HG02884 (cell line): ENCODE measurements at regions not wholly inside any gene's neighbourhood (a gene's known extent, or its start where the extent isn't known, plus 50 kb on each side); places are given as distances from the start of the nearest gene placed in this dataset.

Source experiments
- ATAC-seq: cut with Tn5 transposase; IDR thresholded peaks from one replicate; pipeline ENCODE4 v1.9.1; 2021; ENCODE audit warnings: mild to moderate bottlenecking, moderate library complexity; ENCODE audit not compliant: unreplicated experiment

GRCh38 chr7:22589641-22590201 lies 89.7 kb upstream of the STEAP1B start:
- ATAC-seq: no peak

- ATAC-seq: no peak
Measured at GRCh38 chr7:22588351-22588750, 88.4 kb upstream of the STEAP1B start.

GRCh38 chr7:22587322-22587721 lies 87.3 kb upstream of the STEAP1B start:
- peak; percentile 41 for ATAC-seq

GRCh38 chr7:22586786-22587140 lies 86.8 kb upstream of the STEAP1B start:
- no peak for ATAC-seq

- no peak for ATAC-seq
Measured at GRCh38 chr7:22586101-22586785, 86.3 kb upstream of the STEAP1B start.

GRCh38 chr7:22584179-22584578 lies 84.2 kb upstream of the STEAP1B start:
- peak; percentile 86 for ATAC-seq

- no peak for ATAC-seq
Measured at GRCh38 chr7:22582863-22583622, 83.1 kb upstream of the STEAP1B start.

GRCh38 chr7:22581099-22581498 lies 81.1 kb upstream of the STEAP1B start:
- no peak for ATAC-seq

GRCh38 chr7:22579961-22580360 lies 80.0 kb upstream of the STEAP1B start:
- no peak for ATAC-seq

- no peak for ATAC-seq
Measured at GRCh38 chr7:22578007-22578733, 78.2 kb upstream of the STEAP1B start.

GRCh38 chr7:22577470-22578001 lies 77.5 kb upstream of the STEAP1B start:
- ATAC-seq: no peak

- no peak for ATAC-seq
Measured at GRCh38 chr7:22576612-22577469, 76.9 kb upstream of the STEAP1B start.

- ATAC-seq: no peak
Measured at GRCh38 chr7:22574754-22575520, 74.9 kb upstream of the STEAP1B start.

- ATAC-seq: no peak
Measured at GRCh38 chr7:22572937-22573336, 72.9 kb upstream of the STEAP1B start.

- ATAC-seq: no peak
Measured at GRCh38 chr7:22572292-22572691, 72.3 kb upstream of the STEAP1B start.

GRCh38 chr7:22571766-22572165 lies 71.8 kb upstream of the STEAP1B start:
- ATAC-seq: no peak

GRCh38 chr7:22569586-22570321 lies 69.8 kb upstream of the STEAP1B start:
- no peak for ATAC-seq

GRCh38 chr7:22566592-22566991 lies 66.6 kb upstream of the STEAP1B start:
- ATAC-seq: no peak

- ATAC-seq: no peak
Measured at GRCh38 chr7:22566176-22566575, 66.2 kb upstream of the STEAP1B start.
